NT2/D1 (cell line): ENCODE measurements at regions not wholly inside any gene's neighbourhood (a gene's known extent, or its start where the extent isn't known, plus 50 kb on each side); places are given as distances from the start of the nearest gene placed in this dataset.

Experiments used
- SUZ12 ChIP-seq: IDR thresholded peaks from 2 replicates; pipeline ENCODE4 v1.6.1; 2011; ENCODE audit not compliant: insufficient read length, insufficient read depth; ENCODE audit errors: extremely low read depth
- YY1 ChIP-seq: IDR thresholded peaks from 2 replicates; pipeline ENCODE4 v1.6.1; 2011; ENCODE audit not compliant: insufficient read length, insufficient read depth
- ZNF274 ChIP-seq: IDR thresholded peaks from 2 replicates; pipeline ENCODE4 v1.6.1; 2011; ENCODE audit warnings: mild to moderate bottlenecking, low read depth, low read length

DNA sequence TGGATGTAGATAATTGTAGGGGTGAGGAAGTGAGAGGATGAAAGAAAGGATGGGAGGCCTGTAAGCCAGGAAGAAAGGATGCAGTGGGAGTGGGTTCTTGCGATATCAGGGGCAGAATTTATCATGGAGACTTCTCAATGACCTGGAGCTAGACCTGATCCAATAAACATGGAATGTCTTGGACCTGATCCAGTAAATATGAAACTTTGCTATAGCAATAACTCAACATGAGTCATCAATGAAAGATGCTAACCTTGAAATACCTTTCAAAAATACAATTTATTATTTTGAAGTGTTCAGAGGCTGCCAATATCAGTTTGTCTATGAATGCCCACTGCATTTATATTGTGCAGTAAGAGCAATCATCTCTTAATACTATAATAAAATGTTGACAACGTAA is 279.5 kb downstream of the POU4F1 start:
- TF ChIP-seq SUZ12 = no peak
- no peak for TF ChIP-seq YY1
- no peak for TF ChIP-seq ZNF274
